Pancreas (tissue), 10 donors: ENCODE measurements at regions not wholly inside any gene's neighbourhood (a gene's known extent, or its start where the extent isn't known, plus 50 kb on each side); places are given as distances from the start of the nearest gene placed in this dataset.

Experiments
- ATAC-seq, 4 donors: fragments of 200-7000 bp; cut with Tn5 transposase; one replicate each; pipeline versions ENCODE4 v1.8.0 to v1.9.1; 2020; ENCODE audit warnings: mild to moderate bottlenecking in 4 of 4, moderate library complexity in 4 of 4
- DNase-seq, 6 donors: peaks; one replicate each; pipeline ENCODE4 v3.0.0-alpha.2; 2020
- FAIRE-seq: peaks from 2 replicates; lab custom pipeline; 2012; peaks lifted over from hg19 to GRCh38; lab: Jason Lieb, UNC
- H3K27ac ChIP-seq, 4 donors: fragments of 200-600 bp; sonication (generic); 1 replicate in 3 of 4; 2 replicates in 1 of 4; pipeline versions ENCODE4 v1.5.0 to v1.8.0; 2020
- H3K27me3 ChIP-seq, 4 donors: fragments of 200-600 bp; one replicate each; pipeline ENCODE4 v1.8.0; 2021
- H3K36me3 ChIP-seq, 3 donors: fragments of 200-600 bp; sonication (generic) in 1 of 3; one replicate each; pipeline versions ENCODE4 v1.5.0 to v1.8.0; 2020 to 2021
- H3K4me1 ChIP-seq, 3 donors: fragments of 200-600 bp; one replicate each; pipeline ENCODE4 v1.8.0; 2021
- H3K4me3 ChIP-seq, 4 donors: fragments of 200-600 bp; sonication (generic) in 2 of 4; one replicate each; pipeline versions ENCODE4 v1.5.0 to v1.8.0; 2020 to 2021
- H3K9me3 ChIP-seq, 4 donors: fragments of 200-600 bp; one replicate each; pipeline ENCODE4 v1.8.0; 2021
- WGBS, 2 donors: extraction: QIAGEN DNeasy Blood & Tissue Kit; methylation state at CpG; one replicate each; pipeline ENCODE4 v1.1.7; 2013; 5-methylcytosine and 5-hydroxymethylcytosine counted together
- intact Hi-C, 3 donors: fragments of 100-400 bp; cut with DNase I; formaldehyde crosslinking; loops; one replicate each; pipeline versions ENCODE4 v1.11.1 to v1.14.2; 2022
- TF ChIP-seq, protein P1 (sequence below), 4 donors: fragments of 200-600 bp; sonication (generic) in 3 of 4; IDR thresholded peaks; one replicate each; pipeline versions ENCODE4 v1.5.0 to v1.8.0; 2021; ENCODE audit warnings: antibody characterized with exemption in 4 of 4
- donor health status: healthy with polysubstance abuse.
- donor health status: DM: no; HTN: no; CAD: no; lungs with moderate emphysema.
- donor health status: DM: no; HTN: no; CAD: no.
- donor health status: control.
- donor health status: control.
- donor health status: Bipolar disorder and iron deficiency.
- donor health status: DM: yes; HTN: yes; CAD: no.
- donor health status: DM: no; HTN: no; CAD: no.
- donor health status: DM: no; HTN: no; CAD: no.
- donor health status: DM: yes; HTN: yes; CAD: no.

- 42 to 45% methylated on average over 1 of the region's 1 CpG for WGBS, 2 donors
- Histone ChIP-seq H3K4me3 (no peak overlapping the region), H3K4me1 (no peaks in the 10 kb centered on the region), H3K27ac (no peak overlapping the region), H3K9me3 (no peaks in the 10 kb centered on the region), H3K36me3 (no peaks in the 10 kb centered on the region), H3K27me3 (no peaks in the 10 kb centered on the region)
- TF ChIP-seq, protein P1, sequence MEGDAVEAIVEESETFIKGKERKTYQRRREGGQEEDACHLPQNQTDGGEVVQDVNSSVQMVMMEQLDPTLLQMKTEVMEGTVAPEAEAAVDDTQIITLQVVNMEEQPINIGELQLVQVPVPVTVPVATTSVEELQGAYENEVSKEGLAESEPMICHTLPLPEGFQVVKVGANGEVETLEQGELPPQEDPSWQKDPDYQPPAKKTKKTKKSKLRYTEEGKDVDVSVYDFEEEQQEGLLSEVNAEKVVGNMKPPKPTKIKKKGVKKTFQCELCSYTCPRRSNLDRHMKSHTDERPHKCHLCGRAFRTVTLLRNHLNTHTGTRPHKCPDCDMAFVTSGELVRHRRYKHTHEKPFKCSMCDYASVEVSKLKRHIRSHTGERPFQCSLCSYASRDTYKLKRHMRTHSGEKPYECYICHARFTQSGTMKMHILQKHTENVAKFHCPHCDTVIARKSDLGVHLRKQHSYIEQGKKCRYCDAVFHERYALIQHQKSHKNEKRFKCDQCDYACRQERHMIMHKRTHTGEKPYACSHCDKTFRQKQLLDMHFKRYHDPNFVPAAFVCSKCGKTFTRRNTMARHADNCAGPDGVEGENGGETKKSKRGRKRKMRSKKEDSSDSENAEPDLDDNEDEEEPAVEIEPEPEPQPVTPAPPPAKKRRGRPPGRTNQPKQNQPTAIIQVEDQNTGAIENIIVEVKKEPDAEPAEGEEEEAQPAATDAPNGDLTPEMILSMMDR (IDR thresholded peaks at IDR 0.05) = no peak
- ATAC-seq (no peak), DNase-seq (no peak), FAIRE-seq (no peak)
- intact Hi-C loops = no loop called here
These were observed 75.9 kb upstream of the IRX6 start for GRCh38 chr16:55248058-55248457.

DNA sequence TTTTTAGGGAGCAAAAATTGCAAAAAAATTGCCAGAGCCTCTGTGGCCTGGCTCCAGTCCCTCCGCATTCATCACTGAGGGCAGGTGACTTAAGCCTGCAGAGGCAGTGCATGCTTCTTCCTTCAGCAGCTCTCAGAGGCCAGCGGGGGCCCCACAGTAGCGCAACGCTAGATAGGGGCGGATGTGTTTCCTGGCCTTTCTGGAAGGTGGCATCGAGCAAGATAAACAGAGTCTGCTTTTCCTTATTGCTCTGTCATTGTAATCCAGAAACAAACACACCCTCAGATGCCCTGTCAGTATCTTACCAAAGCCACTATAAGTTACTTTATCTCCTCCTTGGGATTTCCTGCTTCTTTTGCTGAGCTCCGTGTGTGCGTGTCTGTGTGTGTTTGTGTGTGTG, 75.5 kb upstream of the IRX6 start:
- DNase-seq (no peak), FAIRE-seq (no peak), ATAC-seq (no peak)
- no peak overlapping the region for H3K4me3 ChIP-seq
- H3K9me3 ChIP-seq = no peaks in the 10 kb centered on the region
- 65 to 67% methylated on average over 8 of the region's 8 CpGs for WGBS, 2 donors
- H3K27me3 ChIP-seq = no peaks in the 10 kb centered on the region
- TF ChIP-seq, protein P1 (IDR thresholded peaks at IDR 0.05) = no peak
- intact Hi-C loops = no loop called here
- H3K36me3 ChIP-seq = no peaks in the 10 kb centered on the region
- no peak overlapping the region for H3K27ac ChIP-seq
- H3K4me1 ChIP-seq = no peaks in the 10 kb centered on the region

- ATAC-seq (no peak), DNase-seq (no peak), FAIRE-seq (no peak)
- Histone ChIP-seq H3K27ac (no peak overlapping the region), H3K4me3 (no peak overlapping the region), H3K27me3 (no peaks in the 10 kb centered on the region), H3K9me3 (no peaks in the 10 kb centered on the region), H3K36me3 (no peaks in the 10 kb centered on the region), H3K4me1 (no peaks in the 10 kb centered on the region)
- intact Hi-C loops = no loop called here
- WGBS, 2 donors = 76 to 83% methylated on average over 2 of the region's 2 CpGs
- TF ChIP-seq, protein P1 (IDR thresholded peaks at IDR 0.05) = no peak
These were observed 74.6 kb upstream of the IRX6 start for GRCh38 chr16:55249361-55249760.

- no peak overlapping the region for H3K27ac ChIP-seq
- no peak for ATAC-seq
- intact Hi-C loops = no loop called here
- H3K4me1 ChIP-seq = no peaks in the 10 kb centered on the region
- TF ChIP-seq, protein P1 (IDR thresholded peaks at IDR 0.05) = no peak
- DNase-seq = no peak
- H3K9me3 ChIP-seq = no peaks in the 10 kb centered on the region
- H3K36me3 ChIP-seq = no peaks in the 10 kb centered on the region
- WGBS, 2 donors = 78 to 83% methylated on average over 1 of the region's 1 CpG
- no peaks in the 10 kb centered on the region for H3K27me3 ChIP-seq
- no peak for FAIRE-seq
- no peak overlapping the region for H3K4me3 ChIP-seq
These were observed 74.1 kb upstream of the IRX6 start for GRCh38 chr16:55249936-55250335.

DNA sequence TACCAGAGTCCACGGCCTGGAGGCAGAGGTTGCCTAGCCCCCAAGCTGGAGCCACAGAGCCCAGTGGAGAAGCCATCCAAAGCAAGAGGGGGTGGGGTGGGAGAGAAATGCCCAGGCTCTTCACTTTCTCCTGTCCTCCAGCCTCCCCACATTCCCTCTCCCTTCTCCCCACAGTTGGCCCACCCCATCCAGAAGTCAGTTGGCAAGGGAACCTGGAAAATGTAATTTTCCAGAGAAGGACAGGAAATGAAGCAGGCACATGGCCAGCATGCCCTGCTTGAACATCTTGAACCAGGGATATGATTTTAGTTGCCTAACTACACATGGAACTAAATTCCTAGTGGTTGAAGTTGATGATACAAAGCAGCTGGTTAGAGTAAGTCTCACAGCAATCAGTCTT, 73.3 kb upstream of the IRX6 start:
- WGBS, 2 donors = 53 to 75% methylated on average over 1 of the region's 1 CpG
- FAIRE-seq (no peak), ATAC-seq (no peak), DNase-seq (no peak)
- Histone ChIP-seq H3K36me3 (no peaks in the 10 kb centered on the region), H3K4me1 (no peaks in the 10 kb centered on the region), H3K4me3 (no peak overlapping the region), H3K9me3 (no peaks in the 10 kb centered on the region), H3K27ac (no peak overlapping the region), H3K27me3 (no peaks in the 10 kb centered on the region)
- intact Hi-C loops = no loop called here
- TF ChIP-seq, protein P1 (IDR thresholded peaks at IDR 0.05) = no peak
